H1 (cell line): ENCODE measurements at regions not wholly inside any gene's neighbourhood (a gene's known extent, or its start where the extent isn't known, plus 50 kb on each side); places are given as distances from the start of the nearest gene placed in this dataset.

Experiments
- CHD2 ChIP-seq: IDR thresholded peaks from 2 replicates; pipeline ENCODE4 v1.6.1; 2012; ENCODE audit warnings: low read length, improper control_type of control experiment
- CHD7 ChIP-seq: fragments of 300-600 bp; sonication (generic); IDR thresholded peaks from 2 replicates; pipeline ENCODE4 v1.7.1; 2012; ENCODE audit warnings: low read length, moderate library complexity, mild to moderate bottlenecking, inconsistent platforms; ENCODE audit not compliant: insufficient replicate concordance
- GTF2F1 ChIP-seq: IDR thresholded peaks from 2 replicates; pipeline ENCODE4 v1.6.1; 2012; ENCODE audit warnings: low read depth, low read length, improper control_type of control experiment, borderline replicate concordance
- HDAC2 ChIP-seq, 2 experiments: fragments of 300-600 bp in 1 of 2; sonication (generic) in 1 of 2; IDR thresholded peaks; 2 replicates each; pipeline ENCODE4 v1.6.1; 2011 to 2012; ENCODE audit warnings: low read depth in 2 of 2, low read length in 2 of 2, mild to moderate bottlenecking in 2 of 2, moderate library complexity in 2 of 2, borderline replicate concordance in 1 of 2, inconsistent platforms in 1 of 2
- JUND ChIP-seq: IDR thresholded peaks from 2 replicates; pipeline ENCODE4 v1.6.1; 2011; ENCODE audit warnings: mild to moderate bottlenecking, improper control_type of control experiment, low read length
- POU5F1 ChIP-seq: IDR thresholded peaks from 2 replicates; pipeline ENCODE4 v1.6.1; 2011; ENCODE audit warnings: low read depth, mild to moderate bottlenecking, low read length, moderate library complexity
- SIN3A ChIP-seq, 2 experiments: IDR thresholded peaks in 1 of 2; conservative IDR thresholded peaks in 1 of 2; 2 replicates each; pipeline ENCODE4 v1.6.1; 2011 to 2012; ENCODE audit warnings: low read length in 2 of 2, improper control_type of control experiment in 1 of 2, low read depth in 1 of 2, mild to moderate bottlenecking in 1 of 2
- SP1 ChIP-seq: IDR thresholded peaks from 2 replicates; pipeline ENCODE4 v1.6.1; 2011; ENCODE audit warnings: low read depth, low read length
- TF ChIP-seq, protein P1 (sequence below), 3 experiments: IDR thresholded peaks; 1 replicate in 2 of 3; 2 replicates in 1 of 3; pipeline versions ENCODE4 v1.5.1 to v1.6.1; 2011; ENCODE audit warnings: low read length in 3 of 3, mild to moderate bottlenecking in 3 of 3, inconsistent platforms in 2 of 3, low read depth in 1 of 3, moderate library complexity in 1 of 3; ENCODE audit not compliant: insufficient read depth in 1 of 3; ENCODE audit errors: control extremely low read depth in 1 of 3

DNA sequence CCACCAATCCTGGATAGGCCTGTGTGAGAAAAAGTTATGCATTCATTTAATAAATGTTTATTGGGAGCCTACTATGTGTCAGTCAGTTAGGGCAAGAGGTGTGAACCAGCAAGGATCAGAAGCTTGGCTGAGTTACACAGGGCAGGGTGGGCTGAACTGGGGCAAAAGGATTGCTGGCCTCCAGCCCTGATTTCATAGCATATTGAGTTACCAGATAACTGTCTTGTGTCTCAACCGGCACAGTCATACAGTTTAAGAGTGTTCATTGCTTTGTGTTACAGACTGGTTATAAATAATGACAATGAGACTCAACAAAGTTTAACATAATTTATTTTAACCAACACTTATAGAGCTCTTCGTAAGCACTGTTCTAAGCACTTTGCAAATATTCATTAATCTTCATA is 253.8 kb downstream of the DLEU7 start (continued):
- no peak for TF ChIP-seq CHD7
- TF ChIP-seq JUND: no peak
- TF ChIP-seq, protein P1, sequence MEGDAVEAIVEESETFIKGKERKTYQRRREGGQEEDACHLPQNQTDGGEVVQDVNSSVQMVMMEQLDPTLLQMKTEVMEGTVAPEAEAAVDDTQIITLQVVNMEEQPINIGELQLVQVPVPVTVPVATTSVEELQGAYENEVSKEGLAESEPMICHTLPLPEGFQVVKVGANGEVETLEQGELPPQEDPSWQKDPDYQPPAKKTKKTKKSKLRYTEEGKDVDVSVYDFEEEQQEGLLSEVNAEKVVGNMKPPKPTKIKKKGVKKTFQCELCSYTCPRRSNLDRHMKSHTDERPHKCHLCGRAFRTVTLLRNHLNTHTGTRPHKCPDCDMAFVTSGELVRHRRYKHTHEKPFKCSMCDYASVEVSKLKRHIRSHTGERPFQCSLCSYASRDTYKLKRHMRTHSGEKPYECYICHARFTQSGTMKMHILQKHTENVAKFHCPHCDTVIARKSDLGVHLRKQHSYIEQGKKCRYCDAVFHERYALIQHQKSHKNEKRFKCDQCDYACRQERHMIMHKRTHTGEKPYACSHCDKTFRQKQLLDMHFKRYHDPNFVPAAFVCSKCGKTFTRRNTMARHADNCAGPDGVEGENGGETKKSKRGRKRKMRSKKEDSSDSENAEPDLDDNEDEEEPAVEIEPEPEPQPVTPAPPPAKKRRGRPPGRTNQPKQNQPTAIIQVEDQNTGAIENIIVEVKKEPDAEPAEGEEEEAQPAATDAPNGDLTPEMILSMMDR (IDR thresholded peaks at IDR 0.05; ENCODE audit: control extremely low read depth in 1 of 3, insufficient read depth in 1 of 3, low read depth in 1 of 3, low read length in 3 of 3): no peak
- no peak for TF ChIP-seq GTF2F1
- TF ChIP-seq SIN3A (conservative IDR thresholded peaks at IDR 0.05 in 1 of 2, IDR thresholded peaks at IDR 0.05 in 1 of 2; ENCODE audit: low read depth in 1 of 2, low read length in 2 of 2): no peak
- no peak for TF ChIP-seq SP1
- TF ChIP-seq POU5F1: no peak
- TF ChIP-seq HDAC2 (IDR thresholded peaks at IDR 0.05; ENCODE audit: borderline replicate concordance in 1 of 2, low read depth in 2 of 2, low read length in 2 of 2): no peak
- TF ChIP-seq CHD2: no peak
